K562 (cell line): ENCODE measurements at regions not wholly inside any gene's neighbourhood (a gene's known extent, or its start where the extent isn't known, plus 50 kb on each side); places are given as distances from the start of the nearest gene placed in this dataset.

Experiments used
- BCLAF1 ChIP-seq, 2 experiments: fragments of 450-650 bp in 1 of 2; IDR thresholded peaks; 2 replicates each; pipeline ENCODE4 v1.6.1; 2011 to 2017; ENCODE audit warnings: low read depth in 2 of 2, antibody characterized with exemption in 1 of 2, borderline replicate concordance in 1 of 2, low read length in 1 of 2, mild to moderate bottlenecking in 1 of 2, mixed read lengths in 1 of 2; ENCODE audit not compliant: control insufficient read depth in 1 of 2
- FOXK1 ChIP-seq: sonication (generic); formaldehyde crosslinking; IDR thresholded peaks from 2 replicates; pipeline ENCODE4 v1.8.0; 2022; ENCODE audit warnings: missing genetic modification reagents, mild to moderate bottlenecking, borderline replicate concordance
- POLR2AphosphoS5 ChIP-seq: IDR thresholded peaks from 2 replicates; pipeline ENCODE4 v1.6.1; 2011; ENCODE audit warnings: mild to moderate bottlenecking, low read depth, low read length, moderate library complexity; ENCODE audit not compliant: control insufficient read depth, insufficient read depth
- TOE1 ChIP-seq, 2 experiments: fragments of 450-650 bp in 1 of 2; sonication (generic) in 1 of 2; formaldehyde crosslinking in 1 of 2; IDR thresholded peaks; 2 replicates each; pipeline versions ENCODE4 v1.7.1 to v1.8.0; 2016 to 2022; ENCODE audit warnings: borderline replicate concordance in 2 of 2, mild to moderate bottlenecking in 2 of 2, antibody characterized with exemption in 1 of 2, inconsistent platforms in 1 of 2, low read depth in 1 of 2, missing genetic modification reagents in 1 of 2, moderate library complexity in 1 of 2
- ZFPM2 ChIP-seq: fragments of 250-450 bp; sonication (Bioruptor Pico); IDR thresholded peaks from 2 replicates; pipeline ENCODE4 v1.5.1; 2022; ENCODE audit warnings: mild to moderate bottlenecking
- TF ChIP-seq, protein P1 (sequence below): fragments of 450-650 bp; IDR thresholded peaks from 2 replicates; pipeline ENCODE4 v1.6.1; 2016; ENCODE audit warnings: low read depth

- TF ChIP-seq TOE1 (IDR thresholded peaks at IDR 0.05; ENCODE audit: borderline replicate concordance) = no peak
- TF ChIP-seq TOE1 (CRISPR knock-in tag; IDR thresholded peaks at IDR 0.05; ENCODE audit: borderline replicate concordance, low read depth) = no peak
- TF ChIP-seq FOXK1 = no peak
- TF ChIP-seq POLR2AphosphoS5 = no peak
- TF ChIP-seq, protein P1, sequence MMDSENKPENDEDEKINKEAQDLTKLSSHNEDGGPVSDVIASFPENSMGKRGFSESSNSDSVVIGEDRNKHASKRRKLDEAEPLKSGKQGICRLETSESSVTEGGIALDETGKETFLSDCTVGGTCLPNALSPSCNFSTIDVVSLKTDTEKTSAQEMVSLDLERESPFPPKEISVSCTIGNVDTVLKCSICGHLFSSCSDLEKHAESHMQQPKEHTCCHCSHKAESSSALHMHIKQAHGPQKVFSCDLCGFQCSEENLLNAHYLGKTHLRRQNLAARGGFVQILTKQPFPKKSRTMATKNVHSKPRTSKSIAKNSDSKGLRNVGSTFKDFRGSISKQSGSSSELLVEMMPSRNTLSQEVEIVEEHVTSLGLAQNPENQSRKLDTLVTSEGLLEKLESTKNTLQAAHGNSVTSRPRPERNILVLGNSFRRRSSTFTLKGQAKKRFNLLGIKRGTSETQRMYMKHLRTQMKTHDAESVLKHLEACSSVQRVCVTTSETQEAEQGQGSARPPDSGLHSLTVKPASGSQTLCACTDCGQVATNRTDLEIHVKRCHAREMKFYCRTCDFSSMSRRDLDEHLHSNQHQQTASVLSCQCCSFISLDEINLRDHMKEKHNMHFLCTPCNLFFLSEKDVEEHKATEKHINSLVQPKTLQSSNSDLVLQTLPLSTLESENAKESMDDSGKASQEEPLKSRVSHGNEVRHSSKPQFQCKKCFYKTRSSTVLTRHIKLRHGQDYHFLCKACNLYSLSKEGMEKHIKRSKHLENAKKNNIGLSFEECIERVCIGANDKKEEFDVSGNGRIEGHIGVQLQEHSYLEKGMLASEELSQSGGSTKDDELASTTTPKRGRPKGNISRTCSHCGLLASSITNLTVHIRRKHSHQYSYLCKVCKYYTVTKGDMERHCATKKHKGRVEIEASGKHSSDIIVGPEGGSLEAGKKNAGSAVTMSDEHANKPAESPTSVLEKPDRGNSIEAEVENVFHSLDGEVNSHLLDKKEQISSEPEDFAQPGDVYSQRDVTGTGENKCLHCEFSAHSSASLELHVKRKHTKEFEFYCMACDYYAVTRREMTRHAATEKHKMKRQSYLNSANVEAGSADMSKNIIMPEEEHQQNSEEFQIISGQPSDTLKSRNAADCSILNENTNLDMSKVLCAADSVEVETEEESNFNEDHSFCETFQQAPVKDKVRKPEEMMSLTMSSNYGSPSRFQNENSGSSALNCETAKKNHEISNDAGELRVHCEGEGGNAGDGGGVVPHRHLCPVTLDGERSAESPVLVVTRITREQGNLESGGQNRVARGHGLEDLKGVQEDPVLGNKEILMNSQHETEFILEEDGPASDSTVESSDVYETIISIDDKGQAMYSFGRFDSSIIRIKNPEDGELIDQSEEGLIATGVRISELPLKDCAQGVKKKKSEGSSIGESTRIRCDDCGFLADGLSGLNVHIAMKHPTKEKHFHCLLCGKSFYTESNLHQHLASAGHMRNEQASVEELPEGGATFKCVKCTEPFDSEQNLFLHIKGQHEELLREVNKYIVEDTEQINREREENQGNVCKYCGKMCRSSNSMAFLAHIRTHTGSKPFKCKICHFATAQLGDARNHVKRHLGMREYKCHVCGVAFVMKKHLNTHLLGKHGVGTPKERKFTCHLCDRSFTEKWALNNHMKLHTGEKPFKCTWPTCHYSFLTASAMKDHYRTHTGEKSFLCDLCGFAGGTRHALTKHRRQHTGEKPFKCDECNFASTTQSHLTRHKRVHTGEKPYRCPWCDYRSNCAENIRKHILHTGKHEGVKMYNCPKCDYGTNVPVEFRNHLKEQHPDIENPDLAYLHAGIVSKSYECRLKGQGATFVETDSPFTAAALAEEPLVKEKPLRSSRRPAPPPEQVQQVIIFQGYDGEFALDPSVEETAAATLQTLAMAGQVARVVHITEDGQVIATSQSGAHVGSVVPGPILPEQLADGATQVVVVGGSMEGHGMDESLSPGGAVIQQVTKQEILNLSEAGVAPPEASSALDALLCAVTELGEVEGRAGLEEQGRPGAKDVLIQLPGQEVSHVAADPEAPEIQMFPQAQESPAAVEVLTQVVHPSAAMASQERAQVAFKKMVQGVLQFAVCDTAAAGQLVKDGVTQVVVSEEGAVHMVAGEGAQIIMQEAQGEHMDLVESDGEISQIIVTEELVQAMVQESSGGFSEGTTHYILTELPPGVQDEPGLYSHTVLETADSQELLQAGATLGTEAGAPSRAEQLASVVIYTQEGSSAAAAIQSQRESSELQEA = no peak
- no peak for TF ChIP-seq ZFPM2 (CRISPR knock-in tag)
- no peak for TF ChIP-seq BCLAF1 (IDR thresholded peaks at IDR 0.05; ENCODE audit: borderline replicate concordance in 1 of 2, control insufficient read depth in 1 of 2, low read depth in 2 of 2, low read length in 1 of 2)
- TF ChIP-seq, all 486 proteins: peak for 0
These were observed 52.6 kb upstream of the USP3 start (continued) for GRCh38 chr15:63451671-63452315.
